Fibroblast of mammary gland (primary cell): ENCODE measurements at regions not wholly inside any gene's neighbourhood (a gene's known extent, or its start where the extent isn't known, plus 50 kb on each side); places are given as distances from the start of the nearest gene placed in this dataset.

Experiments
- DNase-seq: peaks from one replicate; pipeline ENCODE4 v3.0.0-alpha.2; 2010; ENCODE audit warnings: low read depth
- H3K4me3 ChIP-seq: 2 replicates; pipeline ENCODE4 v1.5.1; 2011; ENCODE audit warnings: low read depth, mild to moderate bottlenecking, low read length, moderate library complexity; ENCODE audit not compliant: control insufficient read depth
- TF ChIP-seq, protein P1 (sequence below): conservative IDR thresholded peaks from 2 replicates; pipeline ENCODE4 v1.5.1; 2011; ENCODE audit warnings: low read depth, low read length, inconsistent platforms; ENCODE audit not compliant: control insufficient read depth, insufficient read depth

DNA sequence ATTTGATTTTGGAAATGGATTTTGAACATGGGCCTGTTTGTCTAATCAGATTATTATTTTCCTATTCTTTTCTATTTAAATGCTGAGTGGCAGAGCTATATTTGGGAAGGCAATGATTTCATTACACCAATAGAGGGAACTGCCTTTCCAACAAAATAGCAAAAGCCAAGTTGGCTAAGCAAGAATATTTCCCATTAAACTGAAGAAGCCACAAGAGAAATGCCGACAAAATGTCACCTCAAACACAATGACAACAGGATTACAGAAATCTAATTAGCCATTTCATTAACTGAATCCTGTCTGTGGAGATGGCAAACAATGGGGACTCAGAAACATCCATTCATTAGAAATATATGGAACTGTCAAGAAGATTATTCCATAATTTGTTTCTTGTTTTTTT, 1593.1 kb upstream of the RAG2 start:
- H3K4me3 ChIP-seq: no peak overlapping the region
- TF ChIP-seq, protein P1, sequence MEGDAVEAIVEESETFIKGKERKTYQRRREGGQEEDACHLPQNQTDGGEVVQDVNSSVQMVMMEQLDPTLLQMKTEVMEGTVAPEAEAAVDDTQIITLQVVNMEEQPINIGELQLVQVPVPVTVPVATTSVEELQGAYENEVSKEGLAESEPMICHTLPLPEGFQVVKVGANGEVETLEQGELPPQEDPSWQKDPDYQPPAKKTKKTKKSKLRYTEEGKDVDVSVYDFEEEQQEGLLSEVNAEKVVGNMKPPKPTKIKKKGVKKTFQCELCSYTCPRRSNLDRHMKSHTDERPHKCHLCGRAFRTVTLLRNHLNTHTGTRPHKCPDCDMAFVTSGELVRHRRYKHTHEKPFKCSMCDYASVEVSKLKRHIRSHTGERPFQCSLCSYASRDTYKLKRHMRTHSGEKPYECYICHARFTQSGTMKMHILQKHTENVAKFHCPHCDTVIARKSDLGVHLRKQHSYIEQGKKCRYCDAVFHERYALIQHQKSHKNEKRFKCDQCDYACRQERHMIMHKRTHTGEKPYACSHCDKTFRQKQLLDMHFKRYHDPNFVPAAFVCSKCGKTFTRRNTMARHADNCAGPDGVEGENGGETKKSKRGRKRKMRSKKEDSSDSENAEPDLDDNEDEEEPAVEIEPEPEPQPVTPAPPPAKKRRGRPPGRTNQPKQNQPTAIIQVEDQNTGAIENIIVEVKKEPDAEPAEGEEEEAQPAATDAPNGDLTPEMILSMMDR: no peak
- no peak for DNase-seq

DNA sequence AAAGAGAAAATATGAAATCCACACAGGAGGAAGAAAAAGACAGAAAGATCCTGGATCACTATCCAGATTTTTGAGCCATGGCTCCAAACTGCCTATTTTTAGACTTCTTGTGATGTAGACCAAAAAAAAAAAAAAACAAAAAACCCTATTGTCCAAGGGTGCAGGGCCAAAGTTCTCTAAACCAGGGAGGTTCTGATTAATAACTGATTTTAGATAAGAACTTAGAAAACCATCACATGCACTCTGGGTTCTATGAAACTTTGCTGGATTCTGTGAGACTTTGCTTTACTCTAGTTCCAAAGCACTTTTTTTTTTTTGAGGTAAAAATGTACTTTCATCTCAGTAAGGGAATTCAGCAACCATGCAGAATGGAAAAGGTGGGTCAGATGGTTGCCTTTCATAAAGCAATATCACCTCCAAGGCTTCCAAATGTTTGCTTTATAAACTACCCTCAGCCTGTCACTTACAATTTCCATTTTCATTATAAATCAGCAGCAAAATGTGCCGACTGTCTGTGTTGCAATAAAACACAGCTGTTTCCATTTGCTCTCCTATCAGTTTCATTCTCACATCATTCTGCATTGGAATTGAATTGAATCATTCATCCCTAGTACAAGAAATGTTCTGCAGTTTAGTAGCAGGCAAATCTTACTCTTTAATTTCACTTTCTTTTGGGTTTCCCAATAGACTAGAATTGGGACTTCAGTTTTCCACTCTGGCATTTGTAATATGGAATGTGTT, 1584.3 kb upstream of the RAG2 start:
- no peak overlapping the region for H3K4me3 ChIP-seq
- TF ChIP-seq, protein P1: no peak
- no peak for DNase-seq

DNA sequence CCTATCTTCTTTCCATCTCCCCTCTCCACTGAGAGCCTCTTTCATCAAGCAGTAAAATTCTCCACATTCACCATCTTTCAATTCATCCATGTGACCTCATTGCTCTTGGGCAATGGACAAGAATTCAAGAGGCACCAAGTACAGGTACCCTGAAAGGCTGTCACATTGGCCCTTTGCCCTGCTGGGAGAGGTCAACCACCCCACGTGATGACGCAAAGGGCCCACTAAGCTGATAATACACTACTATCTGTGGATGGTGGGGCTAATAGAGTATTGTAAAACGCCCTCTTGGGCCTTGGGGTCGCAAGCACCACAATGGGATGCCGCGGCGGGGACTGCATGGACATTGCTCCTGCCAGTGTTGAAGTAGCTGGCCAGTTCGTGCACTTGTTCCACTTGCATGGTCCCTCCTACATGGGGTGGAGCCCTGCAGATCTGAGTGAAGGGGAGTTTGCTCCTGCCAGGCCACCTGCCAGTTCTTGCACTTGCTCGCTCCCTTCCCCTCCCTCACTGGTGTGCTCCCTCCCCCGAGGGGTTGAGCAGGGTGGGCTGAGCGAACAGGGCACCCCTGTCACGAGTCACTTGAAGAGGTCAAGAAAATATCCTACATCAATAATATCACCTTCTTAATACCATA, 1578.8 kb upstream of the RAG2 start:
- TF ChIP-seq, protein P1: no peak
- DNase-seq: no peak
- H3K4me3 ChIP-seq: no peak overlapping the region

DNA sequence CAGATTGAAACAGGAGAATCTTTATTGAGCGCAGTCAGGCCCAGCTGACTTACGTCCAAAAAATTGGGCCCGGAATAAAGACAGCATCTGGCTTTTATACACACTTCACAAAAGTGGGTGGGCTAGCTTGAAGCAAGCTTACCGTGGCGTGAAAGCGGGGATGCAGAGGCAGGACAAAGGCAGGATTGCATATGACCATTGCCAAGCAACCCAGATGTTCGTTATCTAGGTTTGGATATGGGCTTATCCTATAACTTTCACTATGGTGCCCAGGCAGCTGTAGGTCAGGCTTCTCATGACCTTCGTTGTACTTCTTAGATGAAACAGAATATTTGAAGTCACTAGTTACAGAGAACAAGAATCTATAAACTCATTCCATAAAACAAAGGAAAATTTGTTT, 1575.6 kb upstream of the RAG2 start:
- no peak for DNase-seq
- TF ChIP-seq, protein P1: no peak
- no peak overlapping the region for H3K4me3 ChIP-seq

DNA sequence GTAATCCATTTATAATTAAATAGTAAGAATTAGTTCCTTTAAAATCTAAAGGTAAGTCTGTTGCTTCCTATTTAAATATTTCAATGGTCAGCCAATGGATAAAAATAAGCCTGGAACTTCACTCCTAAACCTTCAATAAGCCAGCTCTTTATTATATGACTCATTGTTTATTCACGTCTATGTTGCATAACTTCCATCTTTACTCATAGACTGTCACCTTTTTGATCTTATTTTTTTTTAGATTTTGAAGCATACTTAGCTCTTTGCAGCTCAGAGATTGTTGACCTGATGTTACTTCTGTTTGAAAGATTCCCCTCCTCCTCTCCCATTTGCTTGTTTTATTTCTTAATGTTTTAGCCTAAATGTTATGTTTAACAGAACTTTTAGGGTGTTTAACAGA, 1571.2 kb upstream of the RAG2 start:
- H3K4me3 ChIP-seq: no peak overlapping the region
- TF ChIP-seq, protein P1: no peak
- DNase-seq: peak; percentile 23

DNA sequence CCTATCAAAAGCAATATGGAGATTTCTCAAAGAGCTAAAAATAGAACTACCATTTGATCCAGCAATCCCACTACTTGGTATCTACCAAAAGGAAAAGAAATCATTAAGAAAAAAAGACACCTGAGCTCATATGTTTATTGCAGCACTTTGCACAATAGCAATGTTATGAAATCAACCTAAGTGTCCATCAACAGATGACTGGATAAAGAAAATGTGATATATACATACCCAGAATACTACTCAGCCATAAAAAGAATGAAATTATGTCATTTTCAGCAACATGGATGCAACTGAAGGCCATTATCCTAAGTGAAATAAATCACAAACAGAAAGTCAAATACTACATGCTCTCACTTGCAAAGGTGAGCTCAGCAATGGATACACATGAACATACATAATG, 1565.5 kb upstream of the RAG2 start:
- TF ChIP-seq, protein P1: no peak
- no peak for DNase-seq
- no peak overlapping the region for H3K4me3 ChIP-seq
